Suprapubic skin (tissue), 4 donors: ENCODE measurements at regions not wholly inside any gene's neighbourhood (a gene's known extent, or its start where the extent isn't known, plus 50 kb on each side); places are given as distances from the start of the nearest gene placed in this dataset.
"Not testable (repeated sequence)": the region's sequence is repeated elsewhere in the genome, so short reads cannot be mapped to it uniquely, and the experiment has no call there.

Source experiments
- DNase-seq, 2 donors: peaks; one replicate each; pipeline ENCODE4 v3.0.0-alpha.2; 2019; ENCODE audit warnings: low spot score in 2 of 2
- H3K27ac ChIP-seq: fragments of 200-600 bp; sonication (generic); one replicate; pipeline ENCODE4 v1.5.1; 2019
- H3K27me3 ChIP-seq: fragments of 200-600 bp; sonication (generic); one replicate; pipeline ENCODE4 v1.5.1; 2019
- H3K36me3 ChIP-seq: fragments of 200-600 bp; sonication (generic); one replicate; pipeline ENCODE4 v1.5.1; 2019
- H3K4me1 ChIP-seq: fragments of 200-600 bp; sonication (generic); one replicate; pipeline ENCODE4 v1.5.1; 2019
- H3K4me3 ChIP-seq: fragments of 200-600 bp; sonication (generic); one replicate; pipeline ENCODE4 v1.5.1; 2019; ENCODE audit warnings: mild to moderate bottlenecking
- H3K9me3 ChIP-seq: fragments of 200-600 bp; sonication (generic); one replicate; pipeline ENCODE4 v1.5.1; 2019
- EP300 ChIP-seq: sonication (generic); formaldehyde crosslinking; IDR thresholded peaks from one replicate; pipeline ENCODE4 v1.6.1; 2017; ENCODE audit warnings: antibody characterized with exemption
- POLR2A ChIP-seq, 2 donors: fragments of 450-650 bp; IDR thresholded peaks; one replicate each; pipeline ENCODE4 v1.6.1; 2017; ENCODE audit warnings: antibody characterized with exemption in 2 of 2, mild to moderate bottlenecking in 2 of 2, moderate library complexity in 2 of 2
- POLR2AphosphoS5 ChIP-seq, 3 donors: sonication (generic); formaldehyde crosslinking; IDR thresholded peaks; one replicate each; pipeline ENCODE4 v1.6.1; 2017; ENCODE audit warnings: antibody characterized with exemption in 3 of 3
- WGBS: methylation state at CpG from one replicate; pipeline ENCODE4 v1.1.5; 2018; 5-methylcytosine and 5-hydroxymethylcytosine counted together
- TF ChIP-seq, protein P1 (sequence below), 2 donors: fragments of 200-600 bp in 1 of 2; fragments of 450-650 bp in 1 of 2; sonication (generic) in 1 of 2; IDR thresholded peaks; one replicate each; pipeline ENCODE4 v1.5.1; 2016 to 2019; ENCODE audit warnings: antibody characterized with exemption in 2 of 2, mild to moderate bottlenecking in 1 of 2, moderate library complexity in 1 of 2

DNA sequence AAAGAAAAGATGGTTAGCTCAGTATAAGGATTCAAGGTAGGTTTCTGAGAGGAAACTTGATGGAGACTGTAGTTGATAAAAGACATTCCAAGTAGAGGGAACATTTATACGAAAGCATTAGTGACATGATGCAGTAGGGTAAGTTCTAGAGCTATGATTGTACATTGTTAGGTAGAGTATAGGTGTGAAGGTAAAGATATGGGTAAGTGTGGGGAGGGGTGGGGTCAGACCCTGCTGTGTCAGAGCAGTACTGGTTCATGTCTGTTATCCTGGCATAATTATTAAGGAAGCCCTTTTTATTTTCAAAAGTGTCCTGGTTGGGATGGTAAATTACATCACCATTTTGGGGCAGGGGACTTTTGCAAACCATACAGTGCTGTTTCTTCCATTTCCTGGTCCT, 635.8 kb downstream of the COL12A1 start:
- WGBS = 87% methylated on average over 1 of the region's 1 CpG
- no peak overlapping the region for H3K4me3 ChIP-seq
- TF ChIP-seq, protein P1, sequence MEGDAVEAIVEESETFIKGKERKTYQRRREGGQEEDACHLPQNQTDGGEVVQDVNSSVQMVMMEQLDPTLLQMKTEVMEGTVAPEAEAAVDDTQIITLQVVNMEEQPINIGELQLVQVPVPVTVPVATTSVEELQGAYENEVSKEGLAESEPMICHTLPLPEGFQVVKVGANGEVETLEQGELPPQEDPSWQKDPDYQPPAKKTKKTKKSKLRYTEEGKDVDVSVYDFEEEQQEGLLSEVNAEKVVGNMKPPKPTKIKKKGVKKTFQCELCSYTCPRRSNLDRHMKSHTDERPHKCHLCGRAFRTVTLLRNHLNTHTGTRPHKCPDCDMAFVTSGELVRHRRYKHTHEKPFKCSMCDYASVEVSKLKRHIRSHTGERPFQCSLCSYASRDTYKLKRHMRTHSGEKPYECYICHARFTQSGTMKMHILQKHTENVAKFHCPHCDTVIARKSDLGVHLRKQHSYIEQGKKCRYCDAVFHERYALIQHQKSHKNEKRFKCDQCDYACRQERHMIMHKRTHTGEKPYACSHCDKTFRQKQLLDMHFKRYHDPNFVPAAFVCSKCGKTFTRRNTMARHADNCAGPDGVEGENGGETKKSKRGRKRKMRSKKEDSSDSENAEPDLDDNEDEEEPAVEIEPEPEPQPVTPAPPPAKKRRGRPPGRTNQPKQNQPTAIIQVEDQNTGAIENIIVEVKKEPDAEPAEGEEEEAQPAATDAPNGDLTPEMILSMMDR (IDR thresholded peaks at IDR 0.05) = no peak
- no peak for TF ChIP-seq POLR2AphosphoS5 (IDR thresholded peaks at IDR 0.05)
- TF ChIP-seq POLR2A (IDR thresholded peaks at IDR 0.05) = no peak
- TF ChIP-seq EP300 = no peak

DNA sequence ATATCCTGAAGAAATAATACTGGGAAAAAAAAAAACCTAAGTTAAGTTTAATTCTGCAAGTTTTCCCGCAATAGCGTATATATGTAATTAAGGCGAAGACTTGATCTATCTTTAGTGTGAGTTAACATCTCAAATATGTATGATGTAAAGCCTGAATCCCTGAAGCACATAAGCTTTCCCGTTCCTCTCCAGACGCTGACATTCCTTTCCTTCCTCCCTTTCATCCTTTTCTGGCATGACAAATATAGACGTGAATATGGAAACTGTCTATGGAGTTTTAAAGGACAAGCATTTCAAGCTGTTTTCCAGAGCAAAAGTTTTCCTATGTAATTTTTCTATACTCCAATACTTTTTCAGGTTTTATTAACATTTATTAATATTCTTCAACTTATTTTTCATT, 637.0 kb downstream of the COL12A1 start:
- WGBS = 50% methylated on average over 6 of the region's 6 CpGs
- no peak for DNase-seq
- H3K4me3 ChIP-seq = no peak overlapping the region
- no peak overlapping the region for H3K27ac ChIP-seq
- TF ChIP-seq POLR2A (IDR thresholded peaks at IDR 0.05) = no peak
- no peak for TF ChIP-seq POLR2AphosphoS5 (IDR thresholded peaks at IDR 0.05)
- TF ChIP-seq, protein P1 (IDR thresholded peaks at IDR 0.05) = no peak
- no peaks in the 10 kb centered on the region for H3K9me3 ChIP-seq
- no peaks in the 10 kb centered on the region for H3K27me3 ChIP-seq
- H3K4me1 ChIP-seq = peaks cover 1% of the 10 kb centered on the region
- no peaks in the 10 kb centered on the region for H3K36me3 ChIP-seq

More for the DNA sequence above, 635.8 kb downstream of the COL12A1 start:
- no peaks in the 10 kb centered on the region for H3K27me3 ChIP-seq
- no peak overlapping the region for H3K27ac ChIP-seq
- no peak for DNase-seq
- peaks cover 3% of the 10 kb centered on the region for H3K4me1 ChIP-seq
- H3K36me3 ChIP-seq = no peaks in the 10 kb centered on the region
- H3K9me3 ChIP-seq = no peaks in the 10 kb centered on the region

GRCh38 chr6:74567923-74568290, 637.9 kb downstream of the COL12A1 start:
- 90% methylated on average over 4 of the region's 4 CpGs for whole genome bisulfite sequencing
- not testable (repeated sequence) for H3K36me3 ChIP-seq, H3K4me3 ChIP-seq, H3K9me3 ChIP-seq, H3K27me3 ChIP-seq, DNase-seq, H3K4me1 ChIP-seq, H3K27ac ChIP-seq

- no peaks in the 10 kb centered on the region for H3K9me3 ChIP-seq
- TF ChIP-seq POLR2A (IDR thresholded peaks at IDR 0.05) (no peak), EP300 (no peak), POLR2AphosphoS5 (IDR thresholded peaks at IDR 0.05) (no peak)
- TF ChIP-seq, protein P1 (IDR thresholded peaks at IDR 0.05) = no peak
- H3K4me1 ChIP-seq = no peaks in the 10 kb centered on the region
- WGBS = 90% methylated on average over 7 of the region's 7 CpGs
- no peak for DNase-seq
- no peak overlapping the region for H3K27ac ChIP-seq
- no peaks in the 10 kb centered on the region for H3K27me3 ChIP-seq
- no peak overlapping the region for H3K4me3 ChIP-seq
- no peaks in the 10 kb centered on the region for H3K36me3 ChIP-seq
Observed at GRCh38 chr6:74567281-74567922, 638.5 kb downstream of the COL12A1 start.

DNA sequence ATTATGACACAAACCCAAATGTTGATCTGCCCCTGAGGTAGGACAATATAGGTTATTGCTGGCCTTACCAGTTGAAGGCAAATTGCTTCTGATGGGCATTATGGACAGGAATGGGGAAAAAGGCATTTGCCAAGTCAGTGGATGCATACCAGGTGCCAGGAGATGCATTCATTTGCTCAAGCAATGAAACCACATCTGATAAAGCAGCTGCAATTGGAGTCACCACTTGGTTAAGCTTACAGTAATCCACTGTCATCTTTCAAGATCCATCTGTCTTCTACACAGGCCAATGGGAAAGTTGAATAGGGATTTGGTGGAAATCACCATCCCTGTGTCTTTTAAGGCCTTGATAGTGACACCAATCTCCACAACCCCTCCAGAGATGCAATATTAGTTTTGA, 648.6 kb downstream of the COL12A1 start:
- Histone ChIP-seq H3K27ac (no peak overlapping the region), H3K27me3 (no peaks in the 10 kb centered on the region), H3K36me3 (no peaks in the 10 kb centered on the region), H3K4me1 (no peaks in the 10 kb centered on the region), H3K9me3 (no peaks in the 10 kb centered on the region), H3K4me3 (no peak overlapping the region)
- TF ChIP-seq EP300 (no peak), POLR2A (IDR thresholded peaks at IDR 0.05) (no peak), POLR2AphosphoS5 (IDR thresholded peaks at IDR 0.05) (no peak)
- TF ChIP-seq, protein P1 (IDR thresholded peaks at IDR 0.05) = no peak
- DNase-seq = no peak

GRCh38 chr6:74554041-74554440, 651.8 kb downstream of the COL12A1 start:
- WGBS = 62% methylated on average over 2 of the region's 2 CpGs
- Histone ChIP-seq H3K4me3 (no peak overlapping the region), H3K36me3 (no peaks in the 10 kb centered on the region), H3K27me3 (no peaks in the 10 kb centered on the region), H3K4me1 (no peaks in the 10 kb centered on the region), H3K27ac (no peak overlapping the region), H3K9me3 (no peaks in the 10 kb centered on the region)
- TF ChIP-seq POLR2AphosphoS5 (IDR thresholded peaks at IDR 0.05) = no peak
- no peak for TF ChIP-seq EP300
- no peak for TF ChIP-seq POLR2A (IDR thresholded peaks at IDR 0.05)
- TF ChIP-seq, protein P1 (IDR thresholded peaks at IDR 0.05) = no peak
- no peak for DNase-seq
